ENCODE measurements at regions not wholly inside any gene's neighbourhood (a gene's known extent, or its start where the extent isn't known, plus 50 kb on each side); places are given as distances from the start of the nearest gene placed in this dataset.
"Not testable (repeated sequence)": the region's sequence is repeated elsewhere in the genome, so short reads cannot be mapped to it uniquely, and the experiment has no call there.

- no peak for DNase-seq (ENCODE audit: extremely low read depth in 1 of 11, low read depth in 9 of 11, low spot score in 4 of 11)
Measured at GRCh38 chr10:43852149-43852548, 203.5 kb upstream of the ZNF32 start.

GRCh38 chr10:43851030-43851429 is 202.3 kb upstream of the ZNF32 start:
- no peak for DNase-seq (ENCODE audit: extremely low read depth in 1 of 11, low read depth in 9 of 11, low spot score in 4 of 11)

GRCh38 chr10:43849551-43849950 is 200.9 kb upstream of the ZNF32 start:
- no peak for DNase-seq (ENCODE audit: extremely low read depth in 1 of 11, low read depth in 9 of 11, low spot score in 4 of 11)

- DNase-seq (ENCODE audit: extremely low read depth in 1 of 11, low read depth in 9 of 11, low spot score in 4 of 11), result no peak
Measured at GRCh38 chr10:43846968-43847367, 198.3 kb upstream of the ZNF32 start.

- DNase-seq (ENCODE audit: extremely low read depth in 1 of 11, low read depth in 9 of 11, low spot score in 4 of 11), result no peak
Measured at GRCh38 chr10:43846187-43846680, 197.6 kb upstream of the ZNF32 start.

- no peak for DNase-seq (ENCODE audit: extremely low read depth in 1 of 11, low read depth in 9 of 11, low spot score in 4 of 11)
Measured at GRCh38 chr10:43845121-43845520, 196.4 kb upstream of the ZNF32 start.

- DNase-seq (ENCODE audit: extremely low read depth in 1 of 11, low read depth in 9 of 11, low spot score in 4 of 11), result no peak
Measured at GRCh38 chr10:43844221-43844620, 195.5 kb upstream of the ZNF32 start.

- no peak for DNase-seq (ENCODE audit: extremely low read depth in 1 of 11, low read depth in 9 of 11, low spot score in 4 of 11)
Measured at GRCh38 chr10:43843321-43844101, 194.8 kb upstream of the ZNF32 start.

GRCh38 chr10:43842496-43842895 is 193.8 kb upstream of the ZNF32 start:
- no peak for DNase-seq (ENCODE audit: extremely low read depth in 1 of 11, low read depth in 9 of 11, low spot score in 4 of 11)

GRCh38 chr10:43842072-43842471 is 193.4 kb upstream of the ZNF32 start:
- DNase-seq (ENCODE audit: extremely low read depth in 1 of 11, low read depth in 9 of 11, low spot score in 4 of 11), result no peak

- no peak for DNase-seq (ENCODE audit: extremely low read depth in 1 of 11, low read depth in 9 of 11, low spot score in 4 of 11)
Measured at GRCh38 chr10:43839973-43840372, 191.3 kb upstream of the ZNF32 start.

- DNase-seq (ENCODE audit: extremely low read depth in 1 of 11, low read depth in 9 of 11, low spot score in 4 of 11), result not testable (repeated sequence)
Measured at GRCh38 chr10:43834751-43835150, 186.1 kb upstream of the ZNF32 start.

- DNase-seq (ENCODE audit: extremely low read depth in 1 of 11, low read depth in 9 of 11, low spot score in 4 of 11), result no peak
Measured at GRCh38 chr10:43827853-43828252, 179.2 kb upstream of the ZNF32 start.

- DNase-seq (ENCODE audit: extremely low read depth in 1 of 11, low read depth in 9 of 11, low spot score in 4 of 11), result no peak
Measured at GRCh38 chr10:43825984-43826383, 177.3 kb upstream of the ZNF32 start.

GRCh38 chr10:43825421-43825820 is 176.7 kb upstream of the ZNF32 start:
- DNase-seq (ENCODE audit: extremely low read depth in 1 of 11, low read depth in 9 of 11, low spot score in 4 of 11), result no peak

GRCh38 chr10:43824934-43825333 is 176.3 kb upstream of the ZNF32 start:
- DNase-seq (ENCODE audit: extremely low read depth in 1 of 11, low read depth in 9 of 11, low spot score in 4 of 11), result no peak

GRCh38 chr10:43822631-43823580 is 174.2 kb upstream of the ZNF32 start:
- no peak for DNase-seq (ENCODE audit: extremely low read depth in 1 of 11, low read depth in 9 of 11, low spot score in 4 of 11)

GRCh38 chr10:43821103-43821502 is 172.4 kb upstream of the ZNF32 start:
- no peak for DNase-seq (ENCODE audit: extremely low read depth in 1 of 11, low read depth in 9 of 11, low spot score in 4 of 11)

- no peak for DNase-seq (ENCODE audit: extremely low read depth in 1 of 11, low read depth in 9 of 11, low spot score in 4 of 11)
Measured at GRCh38 chr10:43820663-43821062, 172.0 kb upstream of the ZNF32 start.

All from renal cortex interstitium (tissue), 11 donors.